Choroid plexus epithelial cell (primary cell): ENCODE measurements at regions not wholly inside any gene's neighbourhood (a gene's known extent, or its start where the extent isn't known, plus 50 kb on each side); places are given as distances from the start of the nearest gene placed in this dataset.

Experiments used
- DNase-seq: peaks from one replicate; pipeline ENCODE4 v3.0.0-alpha.2; 2010; ENCODE audit warnings: low read depth
- H3K4me3 ChIP-seq: 2 replicates; pipeline ENCODE4 v1.5.1; 2011; ENCODE audit warnings: low read depth, mild to moderate bottlenecking, control low read depth, low read length, moderate library complexity
- TF ChIP-seq, protein P1 (sequence below): conservative IDR thresholded peaks from 2 replicates; pipeline ENCODE4 v1.5.1; 2011; ENCODE audit warnings: low read depth, mild to moderate bottlenecking, control low read depth, inconsistent platforms, low read length, moderate library complexity

DNA sequence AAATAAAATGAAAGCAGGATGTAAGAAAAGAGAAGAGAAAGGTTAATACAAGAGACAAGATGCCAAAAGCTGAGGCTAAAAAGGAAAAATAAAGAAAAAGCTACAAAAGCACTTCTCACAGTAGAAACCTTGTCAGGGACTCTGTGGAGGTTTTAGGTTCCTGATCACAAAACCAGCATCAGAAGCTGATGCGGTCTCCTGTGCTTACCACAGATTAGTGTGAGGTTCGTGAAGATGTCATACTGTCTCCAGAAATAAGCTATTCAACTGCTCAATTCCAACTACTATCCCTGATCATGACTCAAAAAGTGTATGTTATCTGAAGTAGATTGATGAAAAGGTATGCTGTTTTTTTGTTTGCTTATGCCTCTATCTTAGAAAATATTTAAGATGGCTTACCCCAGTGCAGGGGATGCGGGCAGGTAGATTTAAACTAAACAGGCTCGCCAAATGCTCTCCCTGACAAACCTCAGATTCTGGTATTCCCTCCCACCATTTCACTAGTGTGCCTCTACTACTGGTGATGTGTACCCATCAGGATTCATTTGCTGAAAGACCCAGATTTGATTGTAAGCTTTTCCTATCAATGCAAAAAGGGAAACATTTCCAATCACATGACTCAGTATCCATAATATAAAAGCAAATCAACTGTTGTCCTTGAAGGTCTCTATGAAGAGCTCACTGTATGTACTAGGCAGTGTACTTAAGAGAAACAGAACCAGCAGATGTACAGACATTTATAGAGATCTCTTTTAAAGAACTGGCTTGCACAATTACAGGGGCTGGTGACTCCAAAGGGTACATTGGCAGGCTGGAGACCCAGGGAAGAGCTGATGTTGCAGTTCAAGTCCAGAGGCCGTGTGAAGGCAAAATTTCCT lies 169.5 kb upstream of the FOXN3 start:
- no peak overlapping the region for H3K4me3 ChIP-seq
- no peak for DNase-seq
- TF ChIP-seq, protein P1, sequence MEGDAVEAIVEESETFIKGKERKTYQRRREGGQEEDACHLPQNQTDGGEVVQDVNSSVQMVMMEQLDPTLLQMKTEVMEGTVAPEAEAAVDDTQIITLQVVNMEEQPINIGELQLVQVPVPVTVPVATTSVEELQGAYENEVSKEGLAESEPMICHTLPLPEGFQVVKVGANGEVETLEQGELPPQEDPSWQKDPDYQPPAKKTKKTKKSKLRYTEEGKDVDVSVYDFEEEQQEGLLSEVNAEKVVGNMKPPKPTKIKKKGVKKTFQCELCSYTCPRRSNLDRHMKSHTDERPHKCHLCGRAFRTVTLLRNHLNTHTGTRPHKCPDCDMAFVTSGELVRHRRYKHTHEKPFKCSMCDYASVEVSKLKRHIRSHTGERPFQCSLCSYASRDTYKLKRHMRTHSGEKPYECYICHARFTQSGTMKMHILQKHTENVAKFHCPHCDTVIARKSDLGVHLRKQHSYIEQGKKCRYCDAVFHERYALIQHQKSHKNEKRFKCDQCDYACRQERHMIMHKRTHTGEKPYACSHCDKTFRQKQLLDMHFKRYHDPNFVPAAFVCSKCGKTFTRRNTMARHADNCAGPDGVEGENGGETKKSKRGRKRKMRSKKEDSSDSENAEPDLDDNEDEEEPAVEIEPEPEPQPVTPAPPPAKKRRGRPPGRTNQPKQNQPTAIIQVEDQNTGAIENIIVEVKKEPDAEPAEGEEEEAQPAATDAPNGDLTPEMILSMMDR, result no peak

DNA sequence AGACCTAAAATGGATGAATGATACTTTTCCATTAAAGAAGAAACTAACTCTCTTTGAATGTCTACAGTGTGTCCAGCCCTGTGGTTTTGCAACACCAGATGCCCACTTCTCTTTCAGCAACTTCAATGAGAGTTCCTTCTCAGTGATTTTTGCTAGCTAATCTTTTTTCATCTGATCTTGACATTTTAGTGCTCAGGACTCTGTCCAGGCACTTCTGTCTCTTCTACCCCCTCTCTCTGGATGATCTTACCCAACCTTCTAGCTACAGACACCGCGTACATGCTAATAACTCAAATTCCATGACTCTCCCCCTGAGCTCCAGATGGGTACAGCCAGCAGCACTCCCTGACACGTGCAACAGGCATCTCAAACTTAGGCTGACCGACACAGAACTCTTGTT lies 161.1 kb upstream of the FOXN3 start:
- peak; percentile 31 for DNase-seq
- TF ChIP-seq, protein P1, result no peak
- no peak overlapping the region for H3K4me3 ChIP-seq

DNA sequence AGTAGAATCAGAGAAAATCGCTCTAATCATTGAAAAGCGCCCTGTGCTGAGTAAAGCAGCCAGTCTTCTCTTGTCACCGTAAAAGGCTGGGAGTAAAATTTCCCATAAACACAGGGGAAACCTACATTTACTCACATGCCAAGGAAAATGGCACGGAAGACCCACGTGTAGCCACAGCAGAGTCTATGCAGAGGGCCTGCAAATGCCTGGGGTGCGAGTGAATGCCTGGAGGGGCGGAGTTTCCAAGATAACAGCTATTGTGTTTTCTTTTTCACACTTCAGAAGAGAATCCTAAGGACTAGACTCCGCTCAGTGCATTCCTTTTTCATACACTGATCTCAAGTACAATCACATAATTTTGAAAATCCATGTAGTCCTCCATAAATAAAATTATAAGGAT lies 159.9 kb upstream of the FOXN3 start:
- TF ChIP-seq, protein P1, result no peak
- no peak overlapping the region for H3K4me3 ChIP-seq
- no peak for DNase-seq

DNA sequence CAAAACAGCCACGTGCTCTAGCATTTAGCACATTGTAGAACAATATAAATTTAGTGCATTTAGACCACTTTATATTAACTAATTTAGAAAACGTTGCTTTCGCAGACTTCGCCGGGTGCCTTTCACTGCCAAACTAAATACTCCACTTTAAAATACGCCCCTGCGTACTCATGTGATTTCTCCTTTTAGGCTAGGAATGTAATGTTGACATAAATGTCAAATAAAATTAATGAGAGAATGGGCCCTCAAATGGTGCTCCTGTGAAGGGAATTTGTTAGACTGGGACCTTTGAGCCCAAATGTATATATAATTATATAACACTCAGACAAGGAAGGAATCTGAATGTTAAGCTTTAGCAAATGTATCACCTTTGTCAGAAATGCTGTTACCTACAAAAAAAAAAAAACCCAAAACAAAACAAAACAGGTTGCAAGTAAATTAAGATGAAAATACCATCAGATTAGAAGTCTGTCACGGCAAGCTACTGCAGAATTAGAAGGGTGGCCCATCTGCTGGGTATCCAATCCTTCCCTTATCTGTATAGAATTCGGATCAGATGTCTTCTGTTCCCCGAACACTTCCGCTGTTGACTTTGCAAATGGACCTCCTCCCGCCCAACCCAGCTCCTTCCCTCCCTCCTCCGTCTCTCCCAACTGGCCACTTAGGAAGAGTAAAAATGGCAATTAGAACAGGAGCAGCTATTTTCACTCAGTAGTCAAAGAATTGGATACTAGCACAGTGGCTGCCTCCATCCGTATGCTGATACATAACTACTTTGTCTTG lies 159.3 kb upstream of the FOXN3 start:
- peak; percentile 50 for DNase-seq
- TF ChIP-seq, protein P1, result no peak

DNA sequence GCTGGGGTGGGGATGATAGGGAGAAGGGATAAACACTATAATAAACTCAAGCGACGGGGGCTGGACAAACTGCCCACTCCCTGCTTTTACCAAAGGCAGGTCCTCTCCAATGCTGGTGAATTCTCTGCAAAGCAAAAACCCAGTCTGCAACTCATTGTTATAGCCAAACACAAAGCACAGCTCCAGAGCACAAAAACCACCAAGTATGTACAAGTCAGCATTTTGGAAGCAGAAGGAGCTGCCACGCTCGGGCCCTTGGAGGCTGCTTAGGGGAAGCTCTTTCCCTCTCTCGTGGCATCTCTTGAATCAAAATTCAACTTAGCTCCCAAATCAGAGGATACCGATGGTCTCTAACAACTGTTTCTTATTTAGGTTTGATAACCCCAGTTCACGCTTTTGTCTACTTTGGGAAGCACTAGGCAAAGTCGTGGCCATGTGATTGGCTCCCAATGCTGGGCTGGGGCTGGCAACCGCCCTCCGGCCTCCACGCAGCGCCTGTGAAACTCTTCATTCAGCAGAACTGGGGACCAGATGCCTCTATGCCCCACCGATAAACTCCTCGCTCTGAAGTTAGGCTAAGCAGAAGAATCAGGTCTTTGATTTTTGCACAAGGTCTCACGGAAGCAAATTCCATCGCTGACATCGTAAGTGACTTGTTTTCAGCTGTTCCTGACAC lies 158.5 kb upstream of the FOXN3 start:
- H3K4me3 ChIP-seq, result no peak overlapping the region
- no peak for DNase-seq
- TF ChIP-seq, protein P1, result no peak

More for the DNA sequence above, 159.3 kb upstream of the FOXN3 start:
- no peak overlapping the region for H3K4me3 ChIP-seq

DNA sequence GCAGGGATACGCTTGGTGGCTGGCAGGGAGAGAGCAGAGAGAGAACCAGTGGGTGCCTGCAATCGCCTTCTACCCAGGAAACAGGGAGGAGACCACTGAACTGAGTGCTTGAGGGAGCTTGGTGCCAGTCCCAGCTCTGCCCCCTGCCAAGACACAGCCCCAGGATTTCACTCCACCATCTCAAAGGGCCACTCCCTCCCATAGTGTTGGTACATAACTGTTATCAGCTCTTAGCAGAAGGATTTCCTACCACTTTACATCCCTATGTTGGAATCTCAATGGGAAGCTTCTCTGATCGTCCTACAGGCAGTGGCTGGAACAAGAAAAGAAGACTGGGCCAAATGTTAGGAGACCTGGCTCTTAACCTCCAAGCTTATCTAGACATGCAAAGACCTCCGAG lies 157.4 kb upstream of the FOXN3 start:
- no peak overlapping the region for H3K4me3 ChIP-seq
- no peak for DNase-seq
- TF ChIP-seq, protein P1, result no peak
